Gastrocnemius medialis (tissue), 4 donors: ENCODE measurements at regions not wholly inside any gene's neighbourhood (a gene's known extent, or its start where the extent isn't known, plus 50 kb on each side); places are given as distances from the start of the nearest gene placed in this dataset.

Experiments
- CTCF ChIP-seq, 5 experiments: fragments of 450-650 bp in 3 of 5; fragments of 200-600 bp in 2 of 5; sonication (generic) in 2 of 5; IDR thresholded peaks in 4 of 5; conservative IDR thresholded peaks in 1 of 5; 1 replicate in 4 of 5; 2 replicates in 1 of 5; pipeline ENCODE4 v1.5.1; 2016 to 2019; ENCODE audit warnings: antibody characterized with exemption in 5 of 5, mild to moderate bottlenecking in 3 of 5, moderate library complexity in 3 of 5
- POLR2A ChIP-seq, 2 donors: fragments of 450-650 bp; IDR thresholded peaks; one replicate each; pipeline ENCODE4 v1.6.1; 2017; ENCODE audit warnings: antibody characterized with exemption in 2 of 2, mild to moderate bottlenecking in 2 of 2, moderate library complexity in 2 of 2

- TF ChIP-seq POLR2A (IDR thresholded peaks at IDR 0.05) (no peak), CTCF (IDR thresholded peaks at IDR 0.05 in 4 of 5, conservative IDR thresholded peaks at IDR 0.05 in 1 of 5) (no peak)
These were observed 242.0 kb downstream of the HS3ST3A1 start for GRCh38 chr17:13359774-13360173.
